ENCODE measurements at regions not wholly inside any gene's neighbourhood (a gene's known extent, or its start where the extent isn't known, plus 50 kb on each side); places are given as distances from the start of the nearest gene placed in this dataset.

- H2AFZ ChIP-seq (ENCODE audit: low read length) = no peak overlapping the region
- H3K79me2 ChIP-seq (ENCODE audit: insufficient read depth, low read length) = no peaks in the 10 kb centered on the region
- TF ChIP-seq EZH2phosphoT487 (IDR thresholded peaks at IDR 0.05; ENCODE audit: borderline replicate concordance) (no peak), CTCF (conservative IDR thresholded peaks at IDR 0.05; ENCODE audit: low read length) (no peak)
- no peaks in the 10 kb centered on the region for H3K36me3 ChIP-seq (ENCODE audit: insufficient read depth, low read length)
- H3F3A ChIP-seq (ENCODE audit: low read depth) = no peaks in the 10 kb centered on the region
- H4K20me1 ChIP-seq (ENCODE audit: insufficient read depth, low read length, poor library complexity, severe bottlenecking) = no peaks in the 10 kb centered on the region
- H3K9me3 ChIP-seq (ENCODE audit: insufficient read depth, low read depth, low read length) = no peaks in the 10 kb centered on the region
- no peak overlapping the region for H3K4me3 ChIP-seq (ENCODE audit: low read length, poor library complexity, severe bottlenecking)
- no peaks in the 10 kb centered on the region for H3K27me3 ChIP-seq (ENCODE audit: insufficient read depth, low read length, poor library complexity, severe bottlenecking)
- no peaks in the 10 kb centered on the region for H3K4me1 ChIP-seq (ENCODE audit: insufficient read depth, low read length, poor library complexity, severe bottlenecking)
- H3K9me2 ChIP-seq (replicated peaks; ENCODE audit: low read depth, low read length) = no peaks in the 10 kb centered on the region
- H3K9ac ChIP-seq (ENCODE audit: low read depth, low read length, poor library complexity, severe bottlenecking) = no peak overlapping the region
- no peak overlapping the region for H3K4me2 ChIP-seq (ENCODE audit: low read depth, low read length, poor library complexity, severe bottlenecking)
Measured at GRCh38 chr5:85910335-85910734, 707.4 kb upstream of the COX7C start.

GRCh38 chr5:85920984-85921383 lies 696.8 kb upstream of the COX7C start:
- Histone ChIP-seq H3K36me3 (ENCODE audit: insufficient read depth, low read length) (no peaks in the 10 kb centered on the region), H4K20me1 (ENCODE audit: insufficient read depth, low read length, poor library complexity, severe bottlenecking) (no peaks in the 10 kb centered on the region), H3K4me3 (ENCODE audit: low read length, poor library complexity, severe bottlenecking) (no peak overlapping the region), H3K9me2 (replicated peaks; ENCODE audit: low read depth, low read length) (no peaks in the 10 kb centered on the region), H3K4me2 (ENCODE audit: low read depth, low read length, poor library complexity, severe bottlenecking) (no peak overlapping the region), H2AFZ (ENCODE audit: low read length) (no peak overlapping the region), H3K9ac (ENCODE audit: low read depth, low read length, poor library complexity, severe bottlenecking) (no peak overlapping the region), H3K4me1 (ENCODE audit: insufficient read depth, low read length, poor library complexity, severe bottlenecking) (no peaks in the 10 kb centered on the region), H3F3A (ENCODE audit: low read depth) (no peaks in the 10 kb centered on the region), H3K79me2 (ENCODE audit: insufficient read depth, low read length) (no peaks in the 10 kb centered on the region), H3K27me3 (ENCODE audit: insufficient read depth, low read length, poor library complexity, severe bottlenecking) (no peaks in the 10 kb centered on the region), H3K9me3 (ENCODE audit: insufficient read depth, low read depth, low read length) (no peaks in the 10 kb centered on the region)
- no peak for TF ChIP-seq CTCF (conservative IDR thresholded peaks at IDR 0.05; ENCODE audit: low read length)
- TF ChIP-seq EZH2phosphoT487 (IDR thresholded peaks at IDR 0.05; ENCODE audit: borderline replicate concordance) = no peak

GRCh38 chr5:85921590-85921989 lies 696.2 kb upstream of the COX7C start:
- Histone ChIP-seq H3F3A (ENCODE audit: low read depth) (no peaks in the 10 kb centered on the region), H3K27me3 (ENCODE audit: insufficient read depth, low read length, poor library complexity, severe bottlenecking) (no peaks in the 10 kb centered on the region), H3K4me2 (ENCODE audit: low read depth, low read length, poor library complexity, severe bottlenecking) (no peak overlapping the region), H3K4me3 (ENCODE audit: low read length, poor library complexity, severe bottlenecking) (no peak overlapping the region), H3K9ac (ENCODE audit: low read depth, low read length, poor library complexity, severe bottlenecking) (no peak overlapping the region), H3K9me2 (replicated peaks; ENCODE audit: low read depth, low read length) (no peaks in the 10 kb centered on the region), H3K4me1 (ENCODE audit: insufficient read depth, low read length, poor library complexity, severe bottlenecking) (no peaks in the 10 kb centered on the region), H2AFZ (ENCODE audit: low read length) (no peak overlapping the region), H3K36me3 (ENCODE audit: insufficient read depth, low read length) (no peaks in the 10 kb centered on the region), H3K79me2 (ENCODE audit: insufficient read depth, low read length) (no peaks in the 10 kb centered on the region), H3K9me3 (ENCODE audit: insufficient read depth, low read depth, low read length) (no peaks in the 10 kb centered on the region), H4K20me1 (ENCODE audit: insufficient read depth, low read length, poor library complexity, severe bottlenecking) (no peaks in the 10 kb centered on the region)
- no peak for TF ChIP-seq EZH2phosphoT487 (IDR thresholded peaks at IDR 0.05; ENCODE audit: borderline replicate concordance)
- TF ChIP-seq CTCF (conservative IDR thresholded peaks at IDR 0.05; ENCODE audit: low read length) = peak; percentile 24; the same call in 1 of the 2 replicates

Data from Loucy (cell line).